Body of pancreas (tissue), 4 donors: ENCODE measurements at regions not wholly inside any gene's neighbourhood (a gene's known extent, or its start where the extent isn't known, plus 50 kb on each side); places are given as distances from the start of the nearest gene placed in this dataset.

Source experiments
- CTCF ChIP-seq, 7 experiments: fragments of 450-650 bp in 4 of 7; fragments of 200-600 bp in 3 of 7; sonication (generic) in 3 of 7; IDR thresholded peaks; one replicate each; pipeline ENCODE4 v1.5.1; 2016 to 2019; ENCODE audit warnings: antibody characterized with exemption in 7 of 7
- POLR2A ChIP-seq, 3 donors: fragments of 450-650 bp; IDR thresholded peaks; one replicate each; pipeline ENCODE4 v1.6.1; 2016; ENCODE audit warnings: antibody characterized with exemption in 3 of 3, mild to moderate bottlenecking in 2 of 3

- no peak for TF ChIP-seq CTCF (IDR thresholded peaks at IDR 0.05)
- TF ChIP-seq POLR2A (IDR thresholded peaks at IDR 0.05) = no peak
Measured at GRCh38 chr9:19597176-19597575, 188.4 kb downstream of the ACER2 start.
